Hepatocyte (in vitro differentiated cells): ENCODE measurements at regions not wholly inside any gene's neighbourhood (a gene's known extent, or its start where the extent isn't known, plus 50 kb on each side); places are given as distances from the start of the nearest gene placed in this dataset.

Experiments used
- EZH2 ChIP-seq: fragments of 200-600 bp; sonication (generic); IDR thresholded peaks from 2 replicates; pipeline ENCODE4 v1.6.1; 2016; ENCODE audit warnings: antibody characterized with exemption, mild to moderate bottlenecking, borderline replicate concordance
- TF ChIP-seq, protein P1 (sequence below): fragments of 200-600 bp; sonication (generic); IDR thresholded peaks from 2 replicates; pipeline ENCODE4 v1.5.1; 2016; ENCODE audit warnings: antibody characterized with exemption, mild to moderate bottlenecking; ENCODE audit not compliant: poor library complexity

DNA sequence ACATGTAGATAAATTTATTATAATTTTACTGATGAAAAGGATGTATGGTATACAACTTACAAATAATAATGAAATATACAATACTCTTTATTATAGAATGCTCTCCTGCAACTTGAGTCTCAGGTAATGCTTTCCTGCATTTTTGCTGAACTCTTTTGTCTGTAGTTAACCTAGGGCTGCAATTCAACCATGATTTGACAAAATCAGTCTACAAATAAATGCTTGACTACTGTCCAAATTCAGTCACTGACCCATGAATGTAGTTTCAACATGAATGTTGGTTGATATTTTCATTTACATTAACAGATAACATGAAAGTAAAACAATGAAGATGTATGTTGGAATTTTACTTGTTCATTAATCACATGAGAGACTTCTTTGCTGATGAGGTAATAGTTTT lies 320.9 kb downstream of the ZSWIM6 start:
- no peak for TF ChIP-seq EZH2
- TF ChIP-seq, protein P1, sequence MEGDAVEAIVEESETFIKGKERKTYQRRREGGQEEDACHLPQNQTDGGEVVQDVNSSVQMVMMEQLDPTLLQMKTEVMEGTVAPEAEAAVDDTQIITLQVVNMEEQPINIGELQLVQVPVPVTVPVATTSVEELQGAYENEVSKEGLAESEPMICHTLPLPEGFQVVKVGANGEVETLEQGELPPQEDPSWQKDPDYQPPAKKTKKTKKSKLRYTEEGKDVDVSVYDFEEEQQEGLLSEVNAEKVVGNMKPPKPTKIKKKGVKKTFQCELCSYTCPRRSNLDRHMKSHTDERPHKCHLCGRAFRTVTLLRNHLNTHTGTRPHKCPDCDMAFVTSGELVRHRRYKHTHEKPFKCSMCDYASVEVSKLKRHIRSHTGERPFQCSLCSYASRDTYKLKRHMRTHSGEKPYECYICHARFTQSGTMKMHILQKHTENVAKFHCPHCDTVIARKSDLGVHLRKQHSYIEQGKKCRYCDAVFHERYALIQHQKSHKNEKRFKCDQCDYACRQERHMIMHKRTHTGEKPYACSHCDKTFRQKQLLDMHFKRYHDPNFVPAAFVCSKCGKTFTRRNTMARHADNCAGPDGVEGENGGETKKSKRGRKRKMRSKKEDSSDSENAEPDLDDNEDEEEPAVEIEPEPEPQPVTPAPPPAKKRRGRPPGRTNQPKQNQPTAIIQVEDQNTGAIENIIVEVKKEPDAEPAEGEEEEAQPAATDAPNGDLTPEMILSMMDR: no peak
